Fibroblast of villous mesenchyme (primary cell): ENCODE measurements at regions not wholly inside any gene's neighbourhood (a gene's known extent, or its start where the extent isn't known, plus 50 kb on each side); places are given as distances from the start of the nearest gene placed in this dataset.

Experiments used
- DNase-seq: peaks from one replicate; pipeline ENCODE4 v3.0.0-alpha.2; 2010; ENCODE audit warnings: low read depth
- H3K4me3 ChIP-seq: 2 replicates; pipeline ENCODE4 v1.5.1; 2011; ENCODE audit warnings: low read depth, mild to moderate bottlenecking, low read length
- TF ChIP-seq, protein P1 (sequence below): IDR thresholded peaks from 2 replicates; pipeline ENCODE4 v1.5.1; 2012; ENCODE audit warnings: low read depth, mild to moderate bottlenecking, low read length; ENCODE audit not compliant: insufficient read depth

- no peak overlapping the region for H3K4me3 ChIP-seq
- TF ChIP-seq, protein P1, sequence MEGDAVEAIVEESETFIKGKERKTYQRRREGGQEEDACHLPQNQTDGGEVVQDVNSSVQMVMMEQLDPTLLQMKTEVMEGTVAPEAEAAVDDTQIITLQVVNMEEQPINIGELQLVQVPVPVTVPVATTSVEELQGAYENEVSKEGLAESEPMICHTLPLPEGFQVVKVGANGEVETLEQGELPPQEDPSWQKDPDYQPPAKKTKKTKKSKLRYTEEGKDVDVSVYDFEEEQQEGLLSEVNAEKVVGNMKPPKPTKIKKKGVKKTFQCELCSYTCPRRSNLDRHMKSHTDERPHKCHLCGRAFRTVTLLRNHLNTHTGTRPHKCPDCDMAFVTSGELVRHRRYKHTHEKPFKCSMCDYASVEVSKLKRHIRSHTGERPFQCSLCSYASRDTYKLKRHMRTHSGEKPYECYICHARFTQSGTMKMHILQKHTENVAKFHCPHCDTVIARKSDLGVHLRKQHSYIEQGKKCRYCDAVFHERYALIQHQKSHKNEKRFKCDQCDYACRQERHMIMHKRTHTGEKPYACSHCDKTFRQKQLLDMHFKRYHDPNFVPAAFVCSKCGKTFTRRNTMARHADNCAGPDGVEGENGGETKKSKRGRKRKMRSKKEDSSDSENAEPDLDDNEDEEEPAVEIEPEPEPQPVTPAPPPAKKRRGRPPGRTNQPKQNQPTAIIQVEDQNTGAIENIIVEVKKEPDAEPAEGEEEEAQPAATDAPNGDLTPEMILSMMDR, result no peak
- DNase-seq, result no peak
Observed at GRCh38 chr15:81907521-81907920, 138.3 kb downstream of the MEX3B start.

GRCh38 chr15:81905889-81906288, 139.9 kb downstream of the MEX3B start:
- no peak overlapping the region for H3K4me3 ChIP-seq
- TF ChIP-seq, protein P1, result no peak

DNA sequence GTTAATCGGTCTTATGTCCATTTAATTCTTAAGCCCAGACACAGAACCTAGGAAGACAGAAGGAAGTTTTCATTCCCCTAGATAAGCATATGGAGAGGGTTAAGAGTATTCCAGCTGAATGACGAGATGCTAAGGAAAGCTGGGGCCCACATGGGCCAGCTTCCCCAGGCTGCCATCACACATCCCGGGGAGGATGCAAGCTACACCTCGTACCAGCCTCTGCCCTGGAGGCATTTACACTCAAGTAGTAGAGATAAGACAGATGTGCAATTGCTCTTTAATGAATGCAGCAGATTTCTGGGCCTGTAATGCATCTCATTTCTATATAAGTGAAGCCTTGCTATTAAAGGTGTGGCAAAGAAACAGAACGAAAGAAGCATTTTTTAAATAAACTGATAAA, 144.5 kb downstream of the MEX3B start:
- no peak overlapping the region for H3K4me3 ChIP-seq
- no peak for DNase-seq
- TF ChIP-seq, protein P1, result no peak

More at GRCh38 chr15:81905889-81906288, 139.9 kb downstream of the MEX3B start:
- no peak for DNase-seq

DNA sequence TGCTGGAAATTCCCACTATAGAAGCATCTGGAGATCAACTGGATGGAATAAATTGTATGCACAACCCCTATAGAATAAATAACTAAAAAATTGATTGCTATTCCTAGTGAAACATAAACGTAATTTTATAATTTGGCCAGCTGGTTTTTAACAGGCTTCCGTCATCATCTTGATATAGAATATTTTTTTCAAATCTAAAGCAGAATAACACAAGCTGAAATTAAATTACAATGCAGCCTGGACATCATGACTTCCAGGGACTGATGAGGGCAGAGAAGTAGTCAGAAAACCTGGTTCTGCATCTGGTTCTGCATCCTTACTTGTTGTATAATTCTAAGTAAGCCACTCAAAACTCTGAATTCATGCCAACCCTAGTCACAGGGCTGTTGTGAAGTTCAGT, 146.1 kb downstream of the MEX3B start:
- H3K4me3 ChIP-seq, result no peak overlapping the region
- TF ChIP-seq, protein P1, result no peak
- no peak for DNase-seq

GRCh38 chr15:81899024-81899423, 146.8 kb downstream of the MEX3B start:
- DNase-seq, result no peak
- TF ChIP-seq, protein P1, result no peak
- H3K4me3 ChIP-seq, result no peak overlapping the region

GRCh38 chr15:81897057-81897677, 148.7 kb downstream of the MEX3B start:
- TF ChIP-seq, protein P1, result no peak
- peak; percentile 35 for DNase-seq
- H3K4me3 ChIP-seq, result no peak overlapping the region

GRCh38 chr15:81896356-81896755, 149.5 kb downstream of the MEX3B start:
- H3K4me3 ChIP-seq, result no peak overlapping the region
- no peak for DNase-seq
- TF ChIP-seq, protein P1, result no peak
